ENCODE measurements at regions not wholly inside any gene's neighbourhood (a gene's known extent, or its start where the extent isn't known, plus 50 kb on each side); places are given as distances from the start of the nearest gene placed in this dataset.

GRCh38 chr9:81521892-81522291 lies 167.5 kb downstream of the TLE1 start:
- Histone ChIP-seq H2AFZ (ENCODE audit: low read length) (no peak overlapping the region), H3K27me3 (replicated peaks; ENCODE audit: insufficient read depth, low read length) (no peaks in the 10 kb centered on the region), H3K9me3 (replicated peaks; ENCODE audit: insufficient read depth, low read length) (no peaks in the 10 kb centered on the region), H3K9ac (ENCODE audit: low read length) (no peak overlapping the region), H3F3A (ENCODE audit: insufficient read depth, low read length) (no peaks in the 10 kb centered on the region), H3K9me2 (replicated peaks; ENCODE audit: insufficient read depth, low read length) (no peaks in the 10 kb centered on the region), H3K36me3 (replicated peaks; ENCODE audit: insufficient read depth, low read length) (no peaks in the 10 kb centered on the region), H3K4me1 (ENCODE audit: low read length) (no peaks in the 10 kb centered on the region), H3K79me2 (ENCODE audit: low read length) (no peaks in the 10 kb centered on the region), H4K20me1 (ENCODE audit: insufficient read depth, low read length) (no peaks in the 10 kb centered on the region), H3K27ac (ENCODE audit: low read length) (no peak overlapping the region), H3K4me2 (ENCODE audit: low read depth, low read length) (no peak overlapping the region), H3K4me3 (ENCODE audit: low read length) (no peak overlapping the region)
- DNase-seq, result no peak
- TF ChIP-seq CTCF (IDR thresholded peaks at IDR 0.05; ENCODE audit: low read length), result no peak
- TF ChIP-seq EZH2phosphoT487 (IDR thresholded peaks at IDR 0.05; ENCODE audit: low read length), result no peak
- no peak for TF ChIP-seq EZH2 (optimal IDR thresholded peaks at IDR 0.05; ENCODE audit: low read depth, low read length)

- H3K9me2 ChIP-seq (replicated peaks; ENCODE audit: insufficient read depth, low read length), result no peaks in the 10 kb centered on the region
- no peak overlapping the region for H3K4me3 ChIP-seq (ENCODE audit: low read length)
- no peaks in the 10 kb centered on the region for H3F3A ChIP-seq (ENCODE audit: insufficient read depth, low read length)
- H3K36me3 ChIP-seq (replicated peaks; ENCODE audit: insufficient read depth, low read length), result no peaks in the 10 kb centered on the region
- no peak overlapping the region for H3K9ac ChIP-seq (ENCODE audit: low read length)
- H3K27me3 ChIP-seq (replicated peaks; ENCODE audit: insufficient read depth, low read length), result no peaks in the 10 kb centered on the region
- H4K20me1 ChIP-seq (ENCODE audit: insufficient read depth, low read length), result no peaks in the 10 kb centered on the region
- H3K4me1 ChIP-seq (ENCODE audit: low read length), result no peaks in the 10 kb centered on the region
- no peak overlapping the region for H3K27ac ChIP-seq (ENCODE audit: low read length)
- H3K4me2 ChIP-seq (ENCODE audit: low read depth, low read length), result no peak overlapping the region
- no peak overlapping the region for H2AFZ ChIP-seq (ENCODE audit: low read length)
- no peaks in the 10 kb centered on the region for H3K79me2 ChIP-seq (ENCODE audit: low read length)
- TF ChIP-seq CTCF (IDR thresholded peaks at IDR 0.05; ENCODE audit: low read length) (no peak), EZH2 (optimal IDR thresholded peaks at IDR 0.05; ENCODE audit: low read depth, low read length) (no peak), EZH2phosphoT487 (IDR thresholded peaks at IDR 0.05; ENCODE audit: low read length) (no peak)
- DNase-seq, result no peak
- no peaks in the 10 kb centered on the region for H3K9me3 ChIP-seq (replicated peaks; ENCODE audit: insufficient read depth, low read length)
Measured at GRCh38 chr9:81519816-81520495, 169.4 kb downstream of the TLE1 start.

- Histone ChIP-seq H3K4me2 (ENCODE audit: low read depth, low read length) (no peak overlapping the region), H3F3A (ENCODE audit: insufficient read depth, low read length) (no peaks in the 10 kb centered on the region), H2AFZ (ENCODE audit: low read length) (no peak overlapping the region), H3K9ac (ENCODE audit: low read length) (no peak overlapping the region), H3K36me3 (replicated peaks; ENCODE audit: insufficient read depth, low read length) (no peaks in the 10 kb centered on the region), H3K4me3 (ENCODE audit: low read length) (no peak overlapping the region), H3K79me2 (ENCODE audit: low read length) (no peaks in the 10 kb centered on the region), H3K27me3 (replicated peaks; ENCODE audit: insufficient read depth, low read length) (no peaks in the 10 kb centered on the region), H3K9me3 (replicated peaks; ENCODE audit: insufficient read depth, low read length) (no peaks in the 10 kb centered on the region), H3K4me1 (ENCODE audit: low read length) (no peaks in the 10 kb centered on the region), H3K9me2 (replicated peaks; ENCODE audit: insufficient read depth, low read length) (no peaks in the 10 kb centered on the region), H4K20me1 (ENCODE audit: insufficient read depth, low read length) (no peaks in the 10 kb centered on the region), H3K27ac (ENCODE audit: low read length) (no peak overlapping the region)
- TF ChIP-seq CTCF (IDR thresholded peaks at IDR 0.05; ENCODE audit: low read length) (no peak), EZH2phosphoT487 (IDR thresholded peaks at IDR 0.05; ENCODE audit: low read length) (no peak), EZH2 (optimal IDR thresholded peaks at IDR 0.05; ENCODE audit: low read depth, low read length) (no peak)
- peak; percentile 62 for DNase-seq
Measured at GRCh38 chr9:81517954-81518353, 171.4 kb downstream of the TLE1 start.
